Heart right ventricle (tissue), 16 donors: ENCODE measurements at regions not wholly inside any gene's neighbourhood (a gene's known extent, or its start where the extent isn't known, plus 50 kb on each side); places are given as distances from the start of the nearest gene placed in this dataset.

Experiments used
- ATAC-seq, 8 donors: fragments of 200-7000 bp; cut with Tn5 transposase; one replicate each; pipeline ENCODE4 v1.9.1; 2020; ENCODE audit warnings: mild to moderate bottlenecking in 8 of 8, moderate library complexity in 8 of 8, moderate number of reproducible peaks in 1 of 8
- DNase-seq, 2 donors: peaks; one replicate each; pipeline ENCODE4 v3.0.0-alpha.2; 2020
- H3K27ac ChIP-seq, 10 donors: fragments of 200-600 bp; sonication (generic) in 2 of 10; one replicate each; pipeline versions ENCODE4 v1.5.0 to v1.8.0; 2020 to 2022; ENCODE audit warnings: mild to moderate bottlenecking in 3 of 10
- H3K27me3 ChIP-seq, 7 donors: fragments of 200-600 bp; one replicate each; pipeline ENCODE4 v1.8.0; 2021 to 2022; ENCODE audit warnings: mild to moderate bottlenecking in 2 of 7
- H3K36me3 ChIP-seq, 9 donors: fragments of 200-600 bp; sonication (generic) in 1 of 9; one replicate each; pipeline versions ENCODE4 v1.5.0 to v1.8.0; 2020 to 2022; ENCODE audit warnings: mild to moderate bottlenecking in 2 of 9
- H3K4me1 ChIP-seq, 9 donors: fragments of 200-600 bp; sonication (generic) in 1 of 9; one replicate each; pipeline versions ENCODE4 v1.5.0 to v1.8.0; 2020 to 2022; ENCODE audit warnings: mild to moderate bottlenecking in 4 of 9
- H3K4me3 ChIP-seq, 10 donors: fragments of 200-600 bp; sonication (generic) in 2 of 10; one replicate each; pipeline versions ENCODE4 v1.5.0 to v1.8.0; 2020 to 2022; ENCODE audit warnings: mild to moderate bottlenecking in 7 of 10, moderate library complexity in 2 of 10
- H3K9me3 ChIP-seq, 11 donors: fragments of 200-600 bp in 10 of 11; sonication (generic) in 2 of 11; one replicate each; pipeline versions ENCODE4 v1.5.0 to v1.8.0; 2013 to 2022; ENCODE audit warnings: mild to moderate bottlenecking in 2 of 11, control low read depth in 1 of 11, moderate library complexity in 1 of 11
- CTCF ChIP-seq, 9 donors: fragments of 200-600 bp; sonication (generic) in 2 of 9; IDR thresholded peaks; one replicate each; pipeline versions ENCODE4 v1.5.0 to v1.8.0; 2021 to 2022; ENCODE audit warnings: antibody characterized with exemption in 9 of 9, mild to moderate bottlenecking in 5 of 9, moderate library complexity in 1 of 9
- WGBS, 2 donors: extraction: QIAGEN DNeasy Blood & Tissue Kit; methylation state at CpG; one replicate each; pipeline ENCODE4 v1.1.7; 2013; ENCODE audit warnings: inconsistent platforms in 1 of 2; 5-methylcytosine and 5-hydroxymethylcytosine counted together
- intact Hi-C, 10 donors: fragments of 100-400 bp; cut with DNase I; formaldehyde crosslinking; loops; one replicate each; pipeline versions ENCODE4 v1.11.1 to v1.14.2; 2022
- donor health status: Arrhythmogenic right ventricular cardiomyopathy.
- donor health status: ischemic (EF 13 %, LVEDD 7.1; RV severe dilation, severe dysfunction).
- donor health status: healthy with polysubstance abuse.
- donor health status: DM: no; HTN: yes; CAD: no.
- donor health status: DM: no; HTN: no; CAD: no.
- donor health status: ischemic (EF 25% LVEDD 6.9; RV normal size, moderate dysfunction).
- donor health status: ischemic (EF 25% LVEDD 5.7; RV mildly dilated, moderate dysfunction).
- donor health status: healthy.
- donor health status: DM: yes; HTN: yes; CAD: no.
- donor health status: Ischemic cardiomyopathy.
- donor health status: ischemic (EF 35%, LVEDD 5.7; RV mildly dilated, moderate dysfunction).
- donor health status: nonischemic (EF 11% LVEDD 7.7; RV severe dilation, severe dysfunction).
- donor health status: DM: yes; HTN: yes; CAD: no.
- donor health status: PGD.
- donor health status: ischemic (EF 29% LVEDD 5.4; RV normal size, mild dysfunction).
- donor health status: nonischemic (EF 23%, LVEDD 6.1; RV moderate dilation, normal function).

GRCh38 chr2:83240611-83241010, 1218.5 kb downstream of the SUCLG1 start:
- no peak for DNase-seq
- WGBS, 2 donors, result 54 to 65% methylated on average over 2 of the region's 2 CpGs
- H3K27me3 ChIP-seq, result no peaks in the 10 kb centered on the region
- H3K9me3 ChIP-seq, result peaks cover 0 to 13% (median 0%) of the 10 kb centered on the region in 11 donors
- intact Hi-C loops, result no loop called here
- no peak overlapping the region for H3K4me3 ChIP-seq
- TF ChIP-seq CTCF (IDR thresholded peaks at IDR 0.05), result no peak
- no peak overlapping the region for H3K27ac ChIP-seq
- no peaks in the 10 kb centered on the region for H3K36me3 ChIP-seq
- no peak for ATAC-seq
- no peaks in the 10 kb centered on the region for H3K4me1 ChIP-seq

- DNase-seq (no peak), ATAC-seq (no peak)
- H3K27ac ChIP-seq, result no peak overlapping the region
- H3K4me1 ChIP-seq, result no peaks in the 10 kb centered on the region
- no peak overlapping the region for H3K4me3 ChIP-seq
- WGBS, 2 donors, result 95 to 96% methylated on average over 2 of the region's 2 CpGs
- H3K9me3 ChIP-seq, result no peaks in the 10 kb centered on the region
- no peaks in the 10 kb centered on the region for H3K36me3 ChIP-seq
- intact Hi-C loops, result no loop called here
- no peaks in the 10 kb centered on the region for H3K27me3 ChIP-seq
- no peak for TF ChIP-seq CTCF (IDR thresholded peaks at IDR 0.05)
These were observed 1221.0 kb downstream of the SUCLG1 start for GRCh38 chr2:83238111-83238510.

- peaks cover 0 to 16% (median 0%) of the 10 kb centered on the region in 11 donors for H3K9me3 ChIP-seq
- no peak overlapping the region for H3K4me3 ChIP-seq
- no peaks in the 10 kb centered on the region for H3K4me1 ChIP-seq
- intact Hi-C loops, result no loop called here
- ATAC-seq (no peak), DNase-seq (no peak)
- H3K36me3 ChIP-seq, result no peaks in the 10 kb centered on the region
- TF ChIP-seq CTCF (IDR thresholded peaks at IDR 0.05), result no peak
- no peak overlapping the region for H3K27ac ChIP-seq
- H3K27me3 ChIP-seq, result no peaks in the 10 kb centered on the region
These were observed 1224.8 kb downstream of the SUCLG1 start for GRCh38 chr2:83234246-83234645.

GRCh38 chr2:83233781-83234180, 1225.3 kb downstream of the SUCLG1 start:
- no peak for TF ChIP-seq CTCF (IDR thresholded peaks at IDR 0.05)
- peaks cover 0 to 16% (median 0%) of the 10 kb centered on the region in 11 donors for H3K9me3 ChIP-seq
- DNase-seq, result no peak
- H3K27me3 ChIP-seq, result no peaks in the 10 kb centered on the region
- H3K36me3 ChIP-seq, result no peaks in the 10 kb centered on the region
- intact Hi-C loops, result no loop called here
- H3K27ac ChIP-seq, result no peak overlapping the region
- no peak for ATAC-seq
- no peak overlapping the region for H3K4me3 ChIP-seq
- 67 to 73% methylated on average over 2 of the region's 2 CpGs for WGBS, 2 donors
- H3K4me1 ChIP-seq, result no peaks in the 10 kb centered on the region

GRCh38 chr2:83233326-83233725, 1225.8 kb downstream of the SUCLG1 start:
- Histone ChIP-seq H3K4me3 (no peak overlapping the region), H3K4me1 (no peaks in the 10 kb centered on the region), H3K27ac (no peak overlapping the region), H3K36me3 (no peaks in the 10 kb centered on the region), H3K9me3 (peaks cover 0 to 16% (median 0%) of the 10 kb centered on the region in 11 donors), H3K27me3 (no peaks in the 10 kb centered on the region)
- intact Hi-C loops, result no loop called here
- no peak for DNase-seq
- ATAC-seq, result no peak
- no peak for TF ChIP-seq CTCF (IDR thresholded peaks at IDR 0.05)
